ENCODE measurements at regions not wholly inside any gene's neighbourhood (a gene's known extent, or its start where the extent isn't known, plus 50 kb on each side); places are given as distances from the start of the nearest gene placed in this dataset.

DNA sequence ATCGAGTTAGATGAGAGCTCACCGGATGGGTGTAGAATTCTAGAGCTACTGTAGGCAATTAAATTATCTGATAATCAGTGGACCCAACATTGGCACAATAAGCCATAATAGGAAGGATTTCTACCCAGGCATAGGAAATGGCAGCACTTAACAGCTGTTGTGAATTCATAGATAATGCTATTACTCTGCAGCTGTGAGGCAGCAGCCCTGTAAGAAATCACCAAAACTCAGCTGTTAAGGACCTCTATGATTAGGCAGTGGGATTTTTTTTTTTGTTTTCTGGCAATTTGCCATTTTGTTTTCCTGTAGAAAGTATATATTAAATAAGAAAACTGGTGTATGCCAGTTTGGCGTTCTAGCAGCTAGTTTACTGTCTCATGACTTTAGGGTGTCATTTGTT is 609.1 kb upstream of the SLC35B3 start:
- TF ChIP-seq POLR2AphosphoS5 (IDR thresholded peaks at IDR 0.05; ENCODE audit: insufficient read depth in 1 of 2, low read depth in 1 of 2), result no peak
- TF ChIP-seq CTCF (IDR thresholded peaks at IDR 0.05), result no peak
- no peak for TF ChIP-seq POLR2A (IDR thresholded peaks at IDR 0.05)

All from vagina (tissue), 2 donors.